ENCODE measurements at regions not wholly inside any gene's neighbourhood (a gene's known extent, or its start where the extent isn't known, plus 50 kb on each side); places are given as distances from the start of the nearest gene placed in this dataset.
"Not testable (repeated sequence)": the region's sequence is repeated elsewhere in the genome, so short reads cannot be mapped to it uniquely, and the experiment has no call there.

DNA sequence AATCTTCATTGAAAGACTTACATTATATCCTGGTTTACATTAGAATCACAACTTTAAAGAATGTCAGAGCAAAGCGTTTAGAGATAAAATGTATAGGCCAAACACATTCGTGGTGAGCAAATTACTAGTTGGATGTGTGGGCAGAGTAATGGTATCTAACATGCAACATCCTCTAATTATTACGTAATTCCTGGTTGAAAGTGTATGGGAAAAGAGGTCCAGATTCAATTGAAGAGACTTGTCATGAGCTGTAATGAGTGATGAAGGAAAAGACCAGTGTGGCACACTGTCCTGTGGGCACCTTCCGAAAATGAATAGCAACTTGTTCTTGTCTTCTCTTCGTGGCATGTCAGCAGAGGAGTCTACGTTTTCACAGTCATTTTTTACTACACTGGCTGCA is 192.8 kb downstream of the LRIG3 start:
- peak; percentile 16 for DNase-seq (ENCODE audit: low read depth)

DNA sequence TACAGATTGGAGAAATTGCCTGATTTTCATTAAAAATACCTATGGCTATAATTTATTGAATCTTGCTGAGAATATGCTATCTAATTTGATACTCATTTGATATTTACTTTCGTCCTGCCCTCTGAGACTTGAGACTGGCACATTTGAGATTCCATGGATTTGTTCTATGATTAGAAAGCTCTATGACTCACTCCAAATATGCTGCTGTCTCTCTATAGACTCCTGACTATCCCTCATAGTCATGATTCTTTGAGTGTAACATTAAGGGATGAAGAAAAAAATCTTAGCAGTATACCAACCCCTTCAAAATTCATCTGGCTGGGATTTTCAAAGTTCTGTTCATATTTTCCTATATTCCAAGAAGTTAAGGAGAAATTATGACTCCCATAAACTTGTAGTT is 191.9 kb downstream of the LRIG3 start:
- no peak for DNase-seq (ENCODE audit: low read depth)

- no peak for DNase-seq (ENCODE audit: low read depth)
Measured at GRCh38 chr12:58731096-58731495, 189.2 kb downstream of the LRIG3 start.

- no peak for DNase-seq (ENCODE audit: low read depth)
Measured at GRCh38 chr12:58732894-58733293, 187.4 kb downstream of the LRIG3 start.

- peak; percentile 8 for DNase-seq (ENCODE audit: low read depth)
Measured at GRCh38 chr12:58741226-58741625, 179.1 kb downstream of the LRIG3 start.

DNA sequence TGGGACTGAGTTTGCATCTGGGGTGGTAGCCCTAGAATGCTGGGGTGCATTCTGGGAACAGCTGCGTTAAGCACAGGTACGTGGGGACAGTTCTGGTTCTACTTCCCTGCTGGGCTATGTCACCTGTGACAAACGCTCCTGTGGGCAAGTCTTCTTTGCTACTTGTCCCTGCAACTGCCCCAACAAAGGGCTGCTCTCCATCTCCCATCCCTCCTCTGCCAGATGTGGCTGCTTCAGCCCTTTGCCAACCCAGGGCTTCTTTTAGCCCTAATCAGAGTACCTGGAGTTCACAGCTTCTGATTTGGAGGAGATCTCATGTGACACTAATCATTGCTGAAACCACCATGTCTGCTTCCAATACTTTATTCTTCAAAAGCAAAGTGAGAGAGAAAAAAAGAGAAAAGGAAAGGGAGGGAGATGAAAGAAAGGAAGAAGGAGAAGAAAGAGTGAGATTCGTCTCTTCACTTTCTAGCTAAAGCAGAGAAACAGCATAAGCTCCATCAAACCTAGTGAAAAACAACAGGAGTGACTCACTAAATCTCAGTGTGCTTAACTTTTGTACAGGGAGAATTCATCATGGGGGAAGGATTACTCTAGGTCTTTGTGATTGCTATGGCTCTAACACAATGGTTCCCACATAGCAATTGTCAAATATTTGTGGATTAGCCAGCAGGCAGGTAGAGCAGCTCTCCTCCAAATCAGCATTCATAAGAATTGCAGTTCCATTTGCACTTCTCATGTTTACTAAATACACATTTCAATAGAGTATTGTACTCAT is 174.8 kb downstream of the LRIG3 start:
- no peak for DNase-seq (ENCODE audit: low read depth)

- DNase-seq (ENCODE audit: low read depth) = no peak
Measured at GRCh38 chr12:58747533-58747932, 172.8 kb downstream of the LRIG3 start.

GRCh38 chr12:58750484-58750883 is 169.8 kb downstream of the LRIG3 start:
- DNase-seq (ENCODE audit: low read depth) = peak; percentile 98

GRCh38 chr12:58757422-58757821 is 162.9 kb downstream of the LRIG3 start:
- peak; percentile 91 for DNase-seq (ENCODE audit: low read depth)

DNA sequence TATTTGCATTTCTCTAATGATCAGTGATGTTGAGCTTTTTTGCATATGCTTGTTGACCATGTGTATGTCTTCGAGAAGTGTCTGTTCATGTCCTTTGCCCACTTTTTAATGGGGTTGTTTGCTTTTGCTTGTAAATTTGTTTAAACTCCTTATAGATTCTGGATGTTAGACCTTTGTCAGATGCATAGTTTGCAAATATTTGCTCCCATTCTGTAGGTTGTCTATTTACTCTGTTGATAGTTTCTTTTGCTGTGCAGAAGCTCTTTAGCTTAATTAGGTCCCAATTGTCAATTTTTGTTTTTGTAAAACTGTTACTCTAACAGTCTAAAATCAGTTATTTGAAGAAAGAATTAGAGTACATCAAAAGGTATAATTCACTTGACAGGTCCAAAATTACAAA is 160.6 kb downstream of the LRIG3 start:
- not testable (repeated sequence) for DNase-seq (ENCODE audit: low read depth)

DNA sequence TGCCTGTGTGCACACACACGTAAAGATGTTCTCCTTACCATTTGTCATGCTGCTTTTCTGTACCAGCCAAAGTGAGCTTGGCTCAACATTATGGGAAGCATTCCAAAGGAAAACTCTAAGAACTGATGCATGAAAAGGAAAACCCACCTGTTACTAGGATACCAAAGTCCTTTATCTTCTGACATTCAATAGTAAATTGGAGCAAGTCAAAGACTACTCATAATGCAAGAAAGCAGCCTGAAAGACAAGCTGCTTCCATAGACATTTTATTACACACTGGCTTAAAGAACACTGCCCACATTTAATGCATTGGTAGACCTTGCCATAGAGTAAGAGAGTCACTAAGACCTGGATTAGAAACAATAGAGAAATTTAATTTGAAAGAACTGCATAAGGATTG is 159.0 kb downstream of the LRIG3 start:
- DNase-seq (ENCODE audit: low read depth) = no peak

GRCh38 chr12:58764100-58764953 is 156.0 kb downstream of the LRIG3 start:
- peak; percentile 40 for DNase-seq (ENCODE audit: low read depth)

- no peak for DNase-seq (ENCODE audit: low read depth)
Measured at GRCh38 chr12:58765076-58765475, 155.2 kb downstream of the LRIG3 start.

DNA sequence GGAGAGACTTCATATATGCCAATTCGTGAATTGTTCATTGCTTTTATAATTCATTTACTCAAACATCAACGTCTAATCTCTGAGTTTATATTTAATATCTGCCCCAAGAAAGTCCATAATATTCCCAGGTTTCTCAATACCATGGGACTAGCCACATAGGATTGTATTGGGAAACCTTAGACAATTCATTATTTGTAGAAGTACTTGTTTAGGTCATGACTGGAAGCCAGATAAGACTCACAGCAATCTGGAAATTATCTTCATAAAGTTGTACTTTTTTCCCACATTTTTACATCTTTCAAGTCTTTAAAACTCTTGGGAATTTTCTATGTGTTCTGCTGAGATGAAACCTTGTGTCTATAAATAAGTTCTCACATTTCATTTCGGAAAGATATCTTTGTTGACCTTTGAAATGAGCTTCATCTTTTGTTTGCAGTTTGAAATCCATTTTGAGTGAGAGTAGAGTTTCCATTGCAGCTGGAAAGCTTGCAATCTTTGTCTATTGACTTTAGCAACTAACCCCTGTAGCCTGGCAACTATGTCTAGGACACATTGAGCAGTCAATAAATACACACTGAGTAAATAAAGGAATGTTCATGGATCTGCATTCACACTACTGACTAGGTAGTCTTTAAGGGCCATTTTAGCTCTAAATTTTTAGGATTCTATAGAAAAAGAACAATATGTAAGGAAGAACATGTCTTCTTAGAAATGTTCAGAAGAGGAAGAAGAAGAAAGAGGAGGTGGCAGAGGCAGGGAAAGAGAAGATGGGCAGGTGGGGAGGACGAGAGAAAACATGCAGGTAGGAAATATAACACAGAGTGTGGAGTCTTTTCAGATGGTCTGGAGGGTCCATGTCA is 154.4 kb downstream of the LRIG3 start:
- peak; percentile 74 for DNase-seq (ENCODE audit: low read depth)

- DNase-seq (ENCODE audit: low read depth) = peak; percentile 30
Measured at GRCh38 chr12:58766513-58766870, 153.8 kb downstream of the LRIG3 start.

- no peak for DNase-seq (ENCODE audit: low read depth)
Measured at GRCh38 chr12:58767496-58767895, 152.8 kb downstream of the LRIG3 start.

DNA sequence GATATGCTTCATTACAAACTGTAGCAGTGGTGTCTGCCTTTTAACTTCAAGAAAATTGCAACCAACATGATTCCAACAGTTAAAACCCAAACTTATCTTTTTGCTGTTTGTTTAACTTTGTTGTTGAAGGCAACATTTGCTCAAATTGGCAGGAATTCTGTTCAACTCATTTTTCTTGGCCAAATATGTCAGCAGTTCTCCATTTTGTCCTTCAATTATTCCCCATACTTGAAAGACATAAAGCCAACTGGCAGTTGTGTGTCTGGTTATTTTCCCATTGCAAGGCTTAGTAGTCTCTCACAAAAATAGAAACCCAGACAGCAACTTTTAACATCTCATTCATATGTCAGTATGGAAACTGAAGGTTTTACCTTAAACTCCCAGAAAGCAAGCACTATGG is 146.3 kb downstream of the LRIG3 start:
- no peak for DNase-seq (ENCODE audit: low read depth)

DNA sequence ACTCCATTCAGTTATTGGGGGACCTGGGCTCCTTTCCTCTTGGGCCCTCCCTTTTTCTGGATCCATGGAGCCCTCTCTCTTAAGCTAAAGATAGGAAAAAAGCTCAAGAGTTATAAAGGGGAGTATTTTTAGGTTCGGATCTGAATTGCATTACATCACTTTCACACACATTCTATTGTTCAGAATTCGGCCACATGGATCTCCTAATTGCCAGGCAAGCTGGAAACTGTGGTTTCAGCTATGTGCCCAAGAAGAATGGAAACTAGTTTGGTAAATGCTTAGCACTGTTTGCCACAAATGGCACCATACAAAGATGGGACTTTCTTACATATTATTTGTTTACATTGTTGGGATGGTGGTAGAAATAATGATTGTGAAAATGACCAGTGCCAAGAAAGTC is 145.6 kb downstream of the LRIG3 start:
- no peak for DNase-seq (ENCODE audit: low read depth)

- no peak for DNase-seq (ENCODE audit: low read depth)
Measured at GRCh38 chr12:58775396-58775795, 144.9 kb downstream of the LRIG3 start.

DNA sequence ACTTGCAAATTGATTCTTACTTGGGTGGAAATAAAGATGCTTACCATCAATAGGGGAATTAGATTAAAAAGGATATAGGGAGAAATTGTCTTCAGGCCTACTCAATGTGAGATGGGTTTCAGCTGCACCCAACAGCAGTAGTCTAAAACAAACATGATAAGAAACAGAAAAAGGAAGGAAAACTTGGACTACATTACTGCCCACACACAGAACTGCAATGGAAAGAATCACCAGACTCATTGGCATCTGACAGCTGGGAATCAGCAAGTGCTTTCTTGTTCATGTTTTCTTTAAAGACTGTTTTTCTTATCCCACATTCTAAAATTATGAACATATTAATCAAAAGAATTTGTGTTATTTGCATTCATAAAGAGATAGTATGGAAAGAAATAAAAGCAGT is 144.2 kb downstream of the LRIG3 start:
- no peak for DNase-seq (ENCODE audit: low read depth)

DNA sequence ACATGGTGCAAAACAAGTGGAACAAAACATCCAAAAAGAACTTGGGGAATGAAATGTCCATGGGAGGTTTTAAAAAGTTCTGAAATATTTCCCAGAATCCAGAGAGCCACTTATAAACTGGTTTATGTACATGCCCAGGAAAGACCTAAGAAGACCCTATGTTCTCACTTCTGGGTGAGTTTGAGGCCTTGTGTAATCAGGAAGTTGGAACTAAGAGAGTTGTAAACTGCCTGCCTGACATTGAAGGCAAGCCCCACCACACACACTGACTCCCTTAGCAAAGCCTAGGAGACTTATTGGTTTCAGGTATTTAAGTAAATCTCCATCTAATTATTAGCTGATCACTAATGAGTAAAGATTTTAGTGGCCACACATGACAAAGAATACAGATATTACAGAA is 142.5 kb downstream of the LRIG3 start:
- no peak for DNase-seq (ENCODE audit: low read depth)

- no peak for DNase-seq (ENCODE audit: low read depth)
Measured at GRCh38 chr12:58781609-58782008, 138.7 kb downstream of the LRIG3 start.

Data from fibroblast of gingiva (primary cell).